AG04450 (cell line): ENCODE measurements at regions not wholly inside any gene's neighbourhood (a gene's known extent, or its start where the extent isn't known, plus 50 kb on each side); places are given as distances from the start of the nearest gene placed in this dataset.

Source experiments
- CTCF ChIA-PET: fragments of 300-600, 350-600 bp; formaldehyde crosslinking; extraction: SDS; loops from one replicate; lab custom pipeline; 2022; ENCODE audit warnings: antibody characterized with exemption, inconsistent platforms; lab: Charles Lee
- POLR2A ChIA-PET: fragments of 350-600 bp; formaldehyde crosslinking; extraction: SDS; loops from one replicate; lab custom pipeline; 2021; ENCODE audit warnings: antibody characterized with exemption, inconsistent platforms; lab: Yijun Ruan, JAX
- DNase-seq: peaks from one replicate; pipeline ENCODE4 v3.0.0-alpha.2; 2011; ENCODE audit warnings: low read depth, low spot score
- H3K27ac ChIP-seq: one replicate; pipeline ENCODE4 v1.5.1; 2012; ENCODE audit warnings: low read depth, low read length, control low read depth
- H3K27me3 ChIP-seq: one replicate; pipeline ENCODE4 v1.6.0; 2012; ENCODE audit warnings: low read length; ENCODE audit not compliant: control insufficient read depth, insufficient read depth
- H3K4me3 ChIP-seq: 2 replicates; pipeline ENCODE4 v1.5.1; 2011; ENCODE audit warnings: mild to moderate bottlenecking, low read depth, low read length, control low read depth
- H3K9me3 ChIP-seq: 2 replicates; pipeline ENCODE4 v1.5.1; 2012; ENCODE audit warnings: low read length; ENCODE audit not compliant: control insufficient read depth, insufficient read depth
- TF ChIP-seq, protein P1 (sequence below): IDR thresholded peaks from 2 replicates; pipeline ENCODE4 v1.5.1; 2011; ENCODE audit warnings: low read depth, low read length, control low read depth, inconsistent platforms

DNA sequence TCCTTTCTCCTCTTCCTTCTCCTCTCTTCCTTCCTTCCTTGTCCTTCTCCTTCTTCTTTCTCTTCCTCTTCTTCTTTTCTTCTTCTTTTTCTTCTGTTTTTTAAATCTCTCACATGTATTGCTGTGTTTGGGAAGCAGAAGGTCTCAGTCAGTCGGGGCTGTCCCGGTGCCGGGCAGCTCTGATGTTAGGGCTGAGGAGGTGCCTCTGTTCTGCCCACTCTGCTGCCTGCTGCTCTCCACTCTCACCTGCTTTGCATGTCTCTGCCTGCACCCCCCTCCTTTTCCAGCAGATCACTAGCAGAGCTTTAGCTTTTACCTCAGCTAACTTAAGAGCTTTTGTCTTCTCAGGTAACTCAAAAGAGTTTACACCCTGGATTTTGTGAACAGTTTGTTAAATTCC, 276.6 kb downstream of the CHRM3 start:
- TF ChIP-seq, protein P1, sequence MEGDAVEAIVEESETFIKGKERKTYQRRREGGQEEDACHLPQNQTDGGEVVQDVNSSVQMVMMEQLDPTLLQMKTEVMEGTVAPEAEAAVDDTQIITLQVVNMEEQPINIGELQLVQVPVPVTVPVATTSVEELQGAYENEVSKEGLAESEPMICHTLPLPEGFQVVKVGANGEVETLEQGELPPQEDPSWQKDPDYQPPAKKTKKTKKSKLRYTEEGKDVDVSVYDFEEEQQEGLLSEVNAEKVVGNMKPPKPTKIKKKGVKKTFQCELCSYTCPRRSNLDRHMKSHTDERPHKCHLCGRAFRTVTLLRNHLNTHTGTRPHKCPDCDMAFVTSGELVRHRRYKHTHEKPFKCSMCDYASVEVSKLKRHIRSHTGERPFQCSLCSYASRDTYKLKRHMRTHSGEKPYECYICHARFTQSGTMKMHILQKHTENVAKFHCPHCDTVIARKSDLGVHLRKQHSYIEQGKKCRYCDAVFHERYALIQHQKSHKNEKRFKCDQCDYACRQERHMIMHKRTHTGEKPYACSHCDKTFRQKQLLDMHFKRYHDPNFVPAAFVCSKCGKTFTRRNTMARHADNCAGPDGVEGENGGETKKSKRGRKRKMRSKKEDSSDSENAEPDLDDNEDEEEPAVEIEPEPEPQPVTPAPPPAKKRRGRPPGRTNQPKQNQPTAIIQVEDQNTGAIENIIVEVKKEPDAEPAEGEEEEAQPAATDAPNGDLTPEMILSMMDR, result no peak
- Histone ChIP-seq H3K9me3 (peaks cover 20% of the 10 kb centered on the region), H3K27ac (no peak overlapping the region), H3K4me3 (no peak overlapping the region), H3K27me3 (no peaks in the 10 kb centered on the region)
- DNase-seq, result no peak
- POLR2A ChIA-PET, result no interaction called here
- CTCF ChIA-PET, result no interaction called here

DNA sequence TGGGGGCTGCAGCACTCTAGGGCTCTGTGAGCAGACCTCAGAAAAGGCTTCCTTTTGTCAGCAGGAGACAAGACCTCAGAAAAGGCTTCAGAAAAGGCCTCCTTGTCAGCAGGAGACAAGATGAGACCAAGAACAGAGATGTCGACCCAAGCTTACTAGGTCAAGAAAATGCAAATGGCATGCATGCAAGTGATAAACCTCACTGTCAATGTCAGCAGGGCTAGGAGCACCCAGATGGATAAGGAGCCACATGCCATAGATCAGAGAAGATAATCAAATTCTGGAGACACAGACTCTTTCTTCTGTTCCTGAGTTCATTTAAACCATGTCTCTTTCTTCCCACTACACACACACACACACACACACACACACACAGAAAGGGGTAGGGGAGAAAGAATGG, 285.9 kb downstream of the CHRM3 start:
- no peaks in the 10 kb centered on the region for H3K27me3 ChIP-seq
- TF ChIP-seq, protein P1, result no peak
- CTCF ChIA-PET, result no interaction called here
- POLR2A ChIA-PET, result no interaction called here
- H3K9me3 ChIP-seq, result peaks cover 7% of the 10 kb centered on the region; the same call in 1 of the 2 replicates
- H3K4me3 ChIP-seq, result no peak overlapping the region
- DNase-seq, result no peak
- H3K27ac ChIP-seq, result no peak overlapping the region

- peaks cover 4% of the 10 kb centered on the region; the same call in 1 of the 2 replicates for H3K9me3 ChIP-seq
- TF ChIP-seq, protein P1, result no peak
- H3K27me3 ChIP-seq, result no peaks in the 10 kb centered on the region
- ChIA-PET CTCF (no interaction called here), POLR2A (no interaction called here)
- no peak overlapping the region for H3K4me3 ChIP-seq
- no peak overlapping the region for H3K27ac ChIP-seq
- DNase-seq, result no peak
These were observed 289.4 kb downstream of the CHRM3 start for GRCh38 chr1:239675735-239676134.

DNA sequence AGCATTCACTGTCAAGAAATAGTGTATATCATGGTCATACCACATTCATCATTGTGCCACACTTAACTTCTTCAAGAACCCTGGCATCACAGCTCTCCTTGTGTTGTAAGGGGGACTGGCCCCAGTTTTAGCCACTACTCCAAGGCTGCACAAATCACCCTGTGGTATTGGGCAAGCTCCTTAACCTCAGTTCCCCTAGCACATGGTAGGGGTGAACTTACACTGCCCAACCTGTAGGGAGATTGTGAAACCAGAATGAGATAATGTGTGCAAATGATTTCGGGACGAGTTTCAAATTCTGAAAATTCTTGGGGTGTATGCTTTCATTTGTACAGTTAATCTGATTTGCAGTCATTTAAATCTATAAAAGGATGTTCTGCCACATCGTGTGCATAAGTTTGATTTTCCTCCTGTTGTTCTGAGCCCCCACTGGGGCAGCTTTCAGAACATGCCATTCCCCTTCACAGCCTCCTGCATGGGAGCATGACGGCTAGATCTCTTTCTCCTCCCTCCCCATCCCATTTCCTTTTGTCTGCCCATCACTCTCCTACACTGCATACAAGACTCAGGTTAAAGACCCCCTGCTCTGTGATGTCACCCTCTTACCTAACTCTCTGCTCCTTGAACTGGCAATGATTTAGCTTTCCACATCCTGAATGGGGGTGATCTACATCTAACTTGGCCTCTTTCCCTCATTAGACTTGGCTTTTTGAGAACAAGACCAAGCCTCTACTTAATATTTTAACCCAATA, 290.3 kb downstream of the CHRM3 start:
- CTCF ChIA-PET, result no interaction called here
- POLR2A ChIA-PET, result no interaction called here
- Histone ChIP-seq H3K27me3 (no peaks in the 10 kb centered on the region), H3K4me3 (no peak overlapping the region), H3K27ac (no peak overlapping the region), H3K9me3 (peaks cover 4% of the 10 kb centered on the region; the same call in 1 of the 2 replicates)
- DNase-seq, result no peak
- TF ChIP-seq, protein P1, result no peak

GRCh38 chr1:239677362-239677761, 291.0 kb downstream of the CHRM3 start:
- TF ChIP-seq, protein P1, result no peak

More at GRCh38 chr1:239677362-239677761, 291.0 kb downstream of the CHRM3 start:
- Histone ChIP-seq H3K27ac (no peak overlapping the region), H3K4me3 (no peak overlapping the region), H3K27me3 (no peaks in the 10 kb centered on the region), H3K9me3 (peaks cover under 1% of the 10 kb centered on the region; the same call in 1 of the 2 replicates)
- ChIA-PET CTCF (no interaction called here), POLR2A (no interaction called here)
- no peak for DNase-seq
